Karpas-422 (cell line): ENCODE measurements at regions not wholly inside any gene's neighbourhood (a gene's known extent, or its start where the extent isn't known, plus 50 kb on each side); places are given as distances from the start of the nearest gene placed in this dataset.

Experiments
- DNase-seq: peaks from one replicate; pipeline ENCODE4 v3.0.0-alpha.2; 2015
- H2AFZ ChIP-seq: fragments of 200-600 bp; sonication (generic); 2 replicates; pipeline ENCODE4 v1.6.1; 2014; ENCODE audit warnings: antibody characterized with exemption, low read length, mixed read lengths
- H3K27ac ChIP-seq: fragments of 200-600 bp; sonication (generic); 2 replicates; pipeline ENCODE4 v1.5.1; 2014; ENCODE audit warnings: mild to moderate bottlenecking, low read length, moderate library complexity
- H3K27me3 ChIP-seq: fragments of 200-600 bp; sonication (generic); 2 replicates; pipeline ENCODE4 v1.6.1; 2014; ENCODE audit warnings: low read length, mixed read lengths
- H3K36me3 ChIP-seq: fragments of 200-600 bp; sonication (generic); 2 replicates; pipeline ENCODE4 v1.6.1; 2014; ENCODE audit warnings: low read length, mixed read lengths; ENCODE audit not compliant: insufficient read depth
- H3K4me1 ChIP-seq: fragments of 200-600 bp; sonication (generic); 2 replicates; pipeline ENCODE4 v1.6.1; 2014; ENCODE audit warnings: mild to moderate bottlenecking, low read length, mixed read lengths
- H3K4me2 ChIP-seq: fragments of 200-600 bp; sonication (generic); 2 replicates; pipeline ENCODE4 v1.6.1; 2014; ENCODE audit warnings: low read length, low read depth, mild to moderate bottlenecking; ENCODE audit not compliant: poor library complexity, severe bottlenecking
- H3K4me3 ChIP-seq: fragments of 200-600 bp; sonication (generic); 2 replicates; pipeline ENCODE4 v1.5.1; 2014; ENCODE audit warnings: mild to moderate bottlenecking, antibody characterized with exemption, low read length, mixed read lengths
- H3K79me2 ChIP-seq: fragments of 200-600 bp; sonication (generic); 2 replicates; pipeline ENCODE4 v1.6.1; 2014; ENCODE audit warnings: mild to moderate bottlenecking, low read length, mixed read lengths
- H3K9ac ChIP-seq: fragments of 200-600 bp; sonication (generic); 2 replicates; pipeline ENCODE4 v1.6.0; 2014; ENCODE audit warnings: low read length
- H3K9me2 ChIP-seq: fragments of 200-600 bp; sonication (generic), shearing (Covaris generic); replicated peaks from 2 replicates; pipeline ENCODE4 v1.6.0; 2014; ENCODE audit warnings: mild to moderate bottlenecking, low read length, moderate library complexity; ENCODE audit not compliant: insufficient read depth
- H3K9me3 ChIP-seq: fragments of 300-700, 200-600 bp; sonication (generic); 2 replicates; pipeline ENCODE4 v1.6.1; 2014; ENCODE audit warnings: low read length, mixed read lengths
- H4K20me1 ChIP-seq: fragments of 200-600 bp; sonication (generic); 2 replicates; pipeline ENCODE4 v1.6.1; 2014; ENCODE audit warnings: mild to moderate bottlenecking, antibody characterized with exemption, low read length, low read depth; ENCODE audit not compliant: insufficient read depth

- Histone ChIP-seq H3K36me3 (no peaks in the 10 kb centered on the region), H3K4me1 (no peaks in the 10 kb centered on the region), H3K9me2 (no peaks in the 10 kb centered on the region), H3K9me3 (peaks cover 50% of the 10 kb centered on the region), H3K4me2 (no peak overlapping the region), H3K27me3 (no peaks in the 10 kb centered on the region), H3K4me3 (no peak overlapping the region), H4K20me1 (no peaks in the 10 kb centered on the region), H3K27ac (no peak overlapping the region), H3K9ac (no peak overlapping the region), H2AFZ (no peak overlapping the region), H3K79me2 (no peaks in the 10 kb centered on the region)
- no peak for DNase-seq
Observed at GRCh38 chr5:165735388-165735787, 2230.0 kb downstream of the MAT2B start.

- no peak overlapping the region for H3K27ac ChIP-seq
- DNase-seq = no peak
- H3K4me2 ChIP-seq = no peak overlapping the region
- no peaks in the 10 kb centered on the region for H3K4me1 ChIP-seq
- H3K9me3 ChIP-seq = peaks cover 41% of the 10 kb centered on the region
- no peaks in the 10 kb centered on the region for H3K27me3 ChIP-seq
- no peaks in the 10 kb centered on the region for H3K36me3 ChIP-seq
- H2AFZ ChIP-seq = no peak overlapping the region
- no peak overlapping the region for H3K9ac ChIP-seq
- no peaks in the 10 kb centered on the region for H4K20me1 ChIP-seq
- H3K9me2 ChIP-seq = no peaks in the 10 kb centered on the region
- no peak overlapping the region for H3K4me3 ChIP-seq
- no peaks in the 10 kb centered on the region for H3K79me2 ChIP-seq
Observed at GRCh38 chr5:165739079-165739741, 2233.8 kb downstream of the MAT2B start.

GRCh38 chr5:165757791-165758190, 2252.4 kb downstream of the MAT2B start:
- no peak overlapping the region for H3K4me2 ChIP-seq
- H3K9me3 ChIP-seq = peaks cover 12% of the 10 kb centered on the region; the same call in 1 of the 2 replicates
- no peaks in the 10 kb centered on the region for H3K4me1 ChIP-seq
- no peaks in the 10 kb centered on the region for H3K79me2 ChIP-seq
- no peaks in the 10 kb centered on the region for H3K36me3 ChIP-seq
- no peaks in the 10 kb centered on the region for H3K9me2 ChIP-seq
- H3K4me3 ChIP-seq = no peak overlapping the region
- no peaks in the 10 kb centered on the region for H4K20me1 ChIP-seq
- H3K27ac ChIP-seq = no peak overlapping the region
- no peak overlapping the region for H2AFZ ChIP-seq
- no peak for DNase-seq
- no peaks in the 10 kb centered on the region for H3K27me3 ChIP-seq
- H3K9ac ChIP-seq = no peak overlapping the region

- Histone ChIP-seq H3K9ac (no peak overlapping the region), H3K9me3 (peaks cover 33% of the 10 kb centered on the region), H3K4me1 (no peaks in the 10 kb centered on the region), H3K4me2 (no peak overlapping the region), H3K4me3 (no peak overlapping the region), H3K9me2 (no peaks in the 10 kb centered on the region), H3K79me2 (no peaks in the 10 kb centered on the region), H2AFZ (no peak overlapping the region), H3K27ac (no peak overlapping the region), H3K36me3 (no peaks in the 10 kb centered on the region), H4K20me1 (no peaks in the 10 kb centered on the region), H3K27me3 (no peaks in the 10 kb centered on the region)
- no peak for DNase-seq
Observed at GRCh38 chr5:165775111-165775510, 2269.7 kb downstream of the MAT2B start.

- Histone ChIP-seq H3K9me3 (peaks cover 37% of the 10 kb centered on the region), H3K27me3 (no peaks in the 10 kb centered on the region), H3K4me1 (no peaks in the 10 kb centered on the region), H3K9me2 (no peaks in the 10 kb centered on the region), H3K36me3 (no peaks in the 10 kb centered on the region), H4K20me1 (no peaks in the 10 kb centered on the region), H2AFZ (no peak overlapping the region), H3K27ac (no peak overlapping the region), H3K4me3 (no peak overlapping the region), H3K4me2 (no peak overlapping the region), H3K79me2 (no peaks in the 10 kb centered on the region), H3K9ac (no peak overlapping the region)
- no peak for DNase-seq
Observed at GRCh38 chr5:165779505-165779904, 2274.1 kb downstream of the MAT2B start.

GRCh38 chr5:165780901-165781300, 2275.5 kb downstream of the MAT2B start:
- no peaks in the 10 kb centered on the region for H3K9me2 ChIP-seq
- H3K27ac ChIP-seq = no peak overlapping the region
- H2AFZ ChIP-seq = no peak overlapping the region
- H3K79me2 ChIP-seq = no peaks in the 10 kb centered on the region
- H3K4me1 ChIP-seq = no peaks in the 10 kb centered on the region
- H3K4me3 ChIP-seq = no peak overlapping the region
- no peaks in the 10 kb centered on the region for H4K20me1 ChIP-seq
- no peaks in the 10 kb centered on the region for H3K36me3 ChIP-seq
- no peak for DNase-seq
- H3K27me3 ChIP-seq = no peaks in the 10 kb centered on the region
- H3K4me2 ChIP-seq = no peak overlapping the region
- peaks cover 32% of the 10 kb centered on the region for H3K9me3 ChIP-seq
- H3K9ac ChIP-seq = no peak overlapping the region

- Histone ChIP-seq H2AFZ (no peak overlapping the region), H3K36me3 (no peaks in the 10 kb centered on the region), H3K4me2 (no peak overlapping the region), H3K9ac (no peak overlapping the region), H3K4me1 (no peaks in the 10 kb centered on the region), H3K27ac (no peak overlapping the region), H3K4me3 (no peak overlapping the region), H4K20me1 (no peaks in the 10 kb centered on the region), H3K9me3 (peaks cover 30% of the 10 kb centered on the region), H3K9me2 (no peaks in the 10 kb centered on the region), H3K27me3 (no peaks in the 10 kb centered on the region), H3K79me2 (no peaks in the 10 kb centered on the region)
- no peak for DNase-seq
Observed at GRCh38 chr5:165781738-165782137, 2276.3 kb downstream of the MAT2B start.

- Histone ChIP-seq H3K9ac (no peak overlapping the region), H3K9me2 (no peaks in the 10 kb centered on the region), H3K27ac (no peak overlapping the region), H3K27me3 (no peaks in the 10 kb centered on the region), H3K4me2 (no peak overlapping the region), H3K36me3 (no peaks in the 10 kb centered on the region), H3K4me3 (no peak overlapping the region), H2AFZ (no peak overlapping the region), H4K20me1 (no peaks in the 10 kb centered on the region), H3K9me3 (peaks cover 28% of the 10 kb centered on the region), H3K4me1 (no peaks in the 10 kb centered on the region), H3K79me2 (no peaks in the 10 kb centered on the region)
- DNase-seq = no peak
Observed at GRCh38 chr5:165783024-165783423, 2277.6 kb downstream of the MAT2B start.
